SK-N-MC (cell line): ENCODE measurements at regions not wholly inside any gene's neighbourhood (a gene's known extent, or its start where the extent isn't known, plus 50 kb on each side); places are given as distances from the start of the nearest gene placed in this dataset.

ENCODE experiments used
- EZH2 ChIP-seq: fragments of 200-600 bp; sonication (generic); IDR thresholded peaks from one replicate; pipeline ENCODE4 v1.6.1; 2017; ENCODE audit warnings: antibody characterized with exemption
- FOXP2 ChIP-seq: optimal IDR thresholded peaks from 2 replicates; pipeline ENCODE3; 2011; ENCODE audit warnings: mild to moderate bottlenecking, moderate library complexity; ENCODE audit not compliant: insufficient read depth; ENCODE audit errors: extremely low read length, control extremely low read depth
- POLR2AphosphoS5 ChIP-seq: IDR thresholded peaks from 2 replicates; pipeline ENCODE4 v1.6.1; 2012; ENCODE audit warnings: mild to moderate bottlenecking, low read depth, low read length, borderline replicate concordance

GRCh38 chr10:36068542-36068941, 426.4 kb upstream of the FZD8 start:
- TF ChIP-seq POLR2AphosphoS5: no peak
- no peak for TF ChIP-seq EZH2
- no peak for TF ChIP-seq FOXP2
